Kidney epithelial cell (primary cell): ENCODE measurements at regions not wholly inside any gene's neighbourhood (a gene's known extent, or its start where the extent isn't known, plus 50 kb on each side); places are given as distances from the start of the nearest gene placed in this dataset.

Source experiments
- DNase-seq: peaks from one replicate; pipeline ENCODE4 v3.0.0-alpha.2; 2010; ENCODE audit warnings: low read depth
- H3K27me3 ChIP-seq: 2 replicates; pipeline ENCODE4 v1.6.0; 2011; ENCODE audit warnings: low read length; ENCODE audit not compliant: control insufficient read depth, insufficient read depth
- H3K36me3 ChIP-seq: 2 replicates; pipeline ENCODE4 v1.5.1; 2011; ENCODE audit warnings: low read length; ENCODE audit not compliant: control insufficient read depth, insufficient read depth
- H3K4me3 ChIP-seq: 2 replicates; pipeline ENCODE4 v1.5.1; 2011; ENCODE audit warnings: low read depth, mild to moderate bottlenecking, control low read depth, low read length
- CTCF ChIP-seq: IDR thresholded peaks from 2 replicates; pipeline ENCODE4 v1.5.1; 2011; ENCODE audit warnings: mild to moderate bottlenecking, moderate library complexity, low read length, control low read depth, inconsistent platforms; ENCODE audit not compliant: insufficient read depth, poor library complexity, severe bottlenecking

GRCh38 chr9:105114964-105115728 is 129.3 kb upstream of the SLC44A1 start:
- Histone ChIP-seq H3K27me3 (no peaks in the 10 kb centered on the region), H3K4me3 (no peak overlapping the region), H3K36me3 (no peaks in the 10 kb centered on the region)
- no peak for DNase-seq
- no peak for TF ChIP-seq CTCF

GRCh38 chr9:105116052-105116868 is 128.2 kb upstream of the SLC44A1 start:
- H3K27me3 ChIP-seq: no peaks in the 10 kb centered on the region
- no peak for DNase-seq
- H3K36me3 ChIP-seq: no peaks in the 10 kb centered on the region
- TF ChIP-seq CTCF: no peak
- H3K4me3 ChIP-seq: no peak overlapping the region

- no peak overlapping the region for H3K4me3 ChIP-seq
- H3K36me3 ChIP-seq: no peaks in the 10 kb centered on the region
- no peaks in the 10 kb centered on the region for H3K27me3 ChIP-seq
- TF ChIP-seq CTCF: no peak
- no peak for DNase-seq
Observed at GRCh38 chr9:105117234-105117633, 127.2 kb upstream of the SLC44A1 start.

GRCh38 chr9:105118636-105119035 is 125.8 kb upstream of the SLC44A1 start:
- no peak for TF ChIP-seq CTCF
- DNase-seq: no peak
- no peaks in the 10 kb centered on the region for H3K36me3 ChIP-seq
- H3K27me3 ChIP-seq: no peaks in the 10 kb centered on the region
- no peak overlapping the region for H3K4me3 ChIP-seq

GRCh38 chr9:105119156-105119555 is 125.3 kb upstream of the SLC44A1 start:
- no peaks in the 10 kb centered on the region for H3K27me3 ChIP-seq
- no peak for TF ChIP-seq CTCF
- no peaks in the 10 kb centered on the region for H3K36me3 ChIP-seq
- no peak for DNase-seq
- no peak overlapping the region for H3K4me3 ChIP-seq
